ENCODE measurements at regions not wholly inside any gene's neighbourhood (a gene's known extent, or its start where the extent isn't known, plus 50 kb on each side); places are given as distances from the start of the nearest gene placed in this dataset.

- no peaks in the 10 kb centered on the region for H3K79me2 ChIP-seq (ENCODE audit: insufficient read depth, low read depth)
- H3K36me3 ChIP-seq (ENCODE audit: insufficient read depth), result no peaks in the 10 kb centered on the region
- no peak overlapping the region for H3K4me2 ChIP-seq
- H3K9ac ChIP-seq, result no peak overlapping the region
- no peaks in the 10 kb centered on the region for H3K27me3 ChIP-seq (ENCODE audit: insufficient read depth, low read depth)
- no peaks in the 10 kb centered on the region for H4K20me1 ChIP-seq (ENCODE audit: insufficient read depth)
- TF ChIP-seq, protein P1, sequence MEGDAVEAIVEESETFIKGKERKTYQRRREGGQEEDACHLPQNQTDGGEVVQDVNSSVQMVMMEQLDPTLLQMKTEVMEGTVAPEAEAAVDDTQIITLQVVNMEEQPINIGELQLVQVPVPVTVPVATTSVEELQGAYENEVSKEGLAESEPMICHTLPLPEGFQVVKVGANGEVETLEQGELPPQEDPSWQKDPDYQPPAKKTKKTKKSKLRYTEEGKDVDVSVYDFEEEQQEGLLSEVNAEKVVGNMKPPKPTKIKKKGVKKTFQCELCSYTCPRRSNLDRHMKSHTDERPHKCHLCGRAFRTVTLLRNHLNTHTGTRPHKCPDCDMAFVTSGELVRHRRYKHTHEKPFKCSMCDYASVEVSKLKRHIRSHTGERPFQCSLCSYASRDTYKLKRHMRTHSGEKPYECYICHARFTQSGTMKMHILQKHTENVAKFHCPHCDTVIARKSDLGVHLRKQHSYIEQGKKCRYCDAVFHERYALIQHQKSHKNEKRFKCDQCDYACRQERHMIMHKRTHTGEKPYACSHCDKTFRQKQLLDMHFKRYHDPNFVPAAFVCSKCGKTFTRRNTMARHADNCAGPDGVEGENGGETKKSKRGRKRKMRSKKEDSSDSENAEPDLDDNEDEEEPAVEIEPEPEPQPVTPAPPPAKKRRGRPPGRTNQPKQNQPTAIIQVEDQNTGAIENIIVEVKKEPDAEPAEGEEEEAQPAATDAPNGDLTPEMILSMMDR (conservative IDR thresholded peaks at IDR 0.05; ENCODE audit: low read depth, low read length), result no peak
- H3K27ac ChIP-seq, result no peak overlapping the region
- no peak overlapping the region for H3K4me3 ChIP-seq (IDR thresholded peaks at IDR 0.05; ENCODE audit: insufficient read depth, low read depth, low read length)
- H2AFZ ChIP-seq (ENCODE audit: low read depth), result no peak overlapping the region
- H3K4me1 ChIP-seq (ENCODE audit: low read depth, poor library complexity, severe bottlenecking), result no peaks in the 10 kb centered on the region
These were observed 273.2 kb downstream of the LIG4 start for GRCh38 chr13:107942030-107942617.

DNA sequence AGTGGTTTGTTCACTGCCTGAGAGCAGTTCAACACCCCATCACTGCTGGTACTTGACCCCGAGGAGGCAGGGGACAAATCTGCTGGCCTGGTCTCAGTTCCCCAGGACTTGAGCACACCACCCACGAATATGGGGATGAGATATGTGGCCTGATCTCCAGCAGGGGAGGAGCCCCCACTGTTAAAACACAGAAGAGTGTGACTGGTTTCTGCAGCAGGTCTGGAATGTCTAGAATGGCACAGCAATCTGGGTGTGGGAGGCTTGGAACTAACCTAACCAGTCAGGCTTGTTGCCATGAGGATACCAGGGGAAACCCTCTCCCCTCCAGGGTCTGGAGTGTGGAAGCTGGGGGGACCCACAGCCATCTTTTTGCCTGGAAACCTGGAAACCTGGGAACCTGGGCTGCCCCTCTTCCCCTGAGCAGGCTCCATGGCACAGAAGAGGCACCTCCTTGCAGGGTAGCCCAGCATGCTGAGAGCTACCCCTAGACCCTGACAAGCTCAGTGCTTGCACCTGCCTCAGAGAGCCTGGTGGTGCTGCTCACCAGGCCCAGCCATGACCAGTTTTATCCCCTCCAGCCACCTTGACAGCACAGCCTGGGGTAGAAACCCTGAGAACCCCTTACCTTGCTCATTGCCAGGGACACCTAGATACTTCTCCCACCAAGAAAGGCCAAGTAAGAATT lies 273.8 kb downstream of the LIG4 start:
- Histone ChIP-seq H3K79me2 (ENCODE audit: insufficient read depth, low read depth) (no peaks in the 10 kb centered on the region), H3K4me1 (ENCODE audit: low read depth, poor library complexity, severe bottlenecking) (no peaks in the 10 kb centered on the region), H3K27me3 (ENCODE audit: insufficient read depth, low read depth) (no peaks in the 10 kb centered on the region), H3K36me3 (ENCODE audit: insufficient read depth) (no peaks in the 10 kb centered on the region), H3K4me3 (IDR thresholded peaks at IDR 0.05; ENCODE audit: insufficient read depth, low read depth, low read length) (no peak overlapping the region), H3K27ac (no peak overlapping the region), H4K20me1 (ENCODE audit: insufficient read depth) (no peaks in the 10 kb centered on the region), H3K4me2 (no peak overlapping the region), H3K9ac (no peak overlapping the region), H2AFZ (ENCODE audit: low read depth) (no peak overlapping the region)
- TF ChIP-seq, protein P1 (conservative IDR thresholded peaks at IDR 0.05; ENCODE audit: low read depth, low read length), result no peak

DNA sequence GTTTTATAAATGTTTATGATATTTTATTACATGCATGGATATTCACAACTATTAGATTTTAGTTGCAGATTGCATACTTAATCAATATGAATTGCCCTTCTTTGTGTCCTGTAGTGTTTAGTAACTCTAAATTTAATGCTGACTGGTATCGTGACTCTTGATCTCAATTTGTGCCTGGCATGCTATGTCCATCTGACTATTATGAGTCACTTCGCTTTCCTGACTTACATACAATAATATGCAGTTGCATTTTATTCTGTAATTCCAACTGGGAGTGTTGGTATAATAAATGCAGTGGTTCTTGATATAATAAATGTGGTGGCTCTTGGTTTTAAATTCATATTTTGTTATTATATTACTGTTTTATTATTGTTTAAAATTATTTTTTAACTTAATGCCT lies 277.5 kb downstream of the LIG4 start:
- Histone ChIP-seq H3K27ac (no peak overlapping the region), H3K4me1 (ENCODE audit: low read depth, poor library complexity, severe bottlenecking) (no peaks in the 10 kb centered on the region), H3K4me2 (no peak overlapping the region), H3K27me3 (ENCODE audit: insufficient read depth, low read depth) (no peaks in the 10 kb centered on the region), H2AFZ (ENCODE audit: low read depth) (no peak overlapping the region), H3K4me3 (IDR thresholded peaks at IDR 0.05; ENCODE audit: insufficient read depth, low read depth, low read length) (no peak overlapping the region), H4K20me1 (ENCODE audit: insufficient read depth) (no peaks in the 10 kb centered on the region), H3K36me3 (ENCODE audit: insufficient read depth) (no peaks in the 10 kb centered on the region), H3K9ac (no peak overlapping the region), H3K79me2 (ENCODE audit: insufficient read depth, low read depth) (no peaks in the 10 kb centered on the region)
- TF ChIP-seq, protein P1 (conservative IDR thresholded peaks at IDR 0.05; ENCODE audit: low read depth, low read length), result no peak

- H4K20me1 ChIP-seq (ENCODE audit: insufficient read depth), result no peaks in the 10 kb centered on the region
- TF ChIP-seq, protein P1 (conservative IDR thresholded peaks at IDR 0.05; ENCODE audit: low read depth, low read length), result no peak
- no peak overlapping the region for H3K4me3 ChIP-seq (IDR thresholded peaks at IDR 0.05; ENCODE audit: insufficient read depth, low read depth, low read length)
- H3K79me2 ChIP-seq (ENCODE audit: insufficient read depth, low read depth), result no peaks in the 10 kb centered on the region
- no peak overlapping the region for H2AFZ ChIP-seq (ENCODE audit: low read depth)
- no peak overlapping the region for H3K9ac ChIP-seq
- H3K27ac ChIP-seq, result no peak overlapping the region
- no peaks in the 10 kb centered on the region for H3K27me3 ChIP-seq (ENCODE audit: insufficient read depth, low read depth)
- no peaks in the 10 kb centered on the region for H3K36me3 ChIP-seq (ENCODE audit: insufficient read depth)
- H3K4me2 ChIP-seq, result no peak overlapping the region
- H3K4me1 ChIP-seq (ENCODE audit: low read depth, poor library complexity, severe bottlenecking), result no peaks in the 10 kb centered on the region
These were observed 284.3 kb downstream of the LIG4 start for GRCh38 chr13:107931056-107931455.

All from KMS-11 (cell line).